ENCODE measurements at regions not wholly inside any gene's neighbourhood (a gene's known extent, or its start where the extent isn't known, plus 50 kb on each side); places are given as distances from the start of the nearest gene placed in this dataset.

GRCh38 chr12:87270919-87271318, 758.3 kb downstream of the C12orf50 start:
- H3F3A ChIP-seq (ENCODE audit: insufficient read depth, low read length) = no peaks in the 10 kb centered on the region
- H3K4me3 ChIP-seq (ENCODE audit: low read depth, low read length, poor library complexity, severe bottlenecking) = no peak overlapping the region
- no peaks in the 10 kb centered on the region for H3K27me3 ChIP-seq (ENCODE audit: insufficient read depth, low read length)
- no peaks in the 10 kb centered on the region for H4K20me1 ChIP-seq (ENCODE audit: insufficient read depth, low read length)
- H3K9ac ChIP-seq (ENCODE audit: low read length) = no peak overlapping the region
- H3K36me3 ChIP-seq (ENCODE audit: insufficient read depth, low read length) = no peaks in the 10 kb centered on the region
- no peaks in the 10 kb centered on the region for H3K4me1 ChIP-seq (ENCODE audit: insufficient read depth, low read length, severe bottlenecking)
- no peak for TF ChIP-seq EZH2 (IDR thresholded peaks at IDR 0.05; ENCODE audit: borderline replicate concordance, low read length)
- TF ChIP-seq CTCF (IDR thresholded peaks at IDR 0.05; ENCODE audit: low read length) = no peak
- H2AFZ ChIP-seq (ENCODE audit: low read length) = no peak overlapping the region
- no peak overlapping the region for H3K27ac ChIP-seq (ENCODE audit: low read depth, low read length, poor library complexity, severe bottlenecking)
- H3K9me2 ChIP-seq (ENCODE audit: low read depth, low read length) = no peaks in the 10 kb centered on the region
- no peaks in the 10 kb centered on the region for H3K79me2 ChIP-seq (ENCODE audit: insufficient read depth, low read length)
- H3K4me2 ChIP-seq (ENCODE audit: low read length) = no peak overlapping the region
- H3K9me3 ChIP-seq (ENCODE audit: low read length) = no peaks in the 10 kb centered on the region

- Histone ChIP-seq H3K27me3 (ENCODE audit: insufficient read depth, low read length) (no peaks in the 10 kb centered on the region), H3K9ac (ENCODE audit: low read length) (no peak overlapping the region), H3K9me2 (ENCODE audit: low read depth, low read length) (no peaks in the 10 kb centered on the region), H3K27ac (ENCODE audit: low read depth, low read length, poor library complexity, severe bottlenecking) (no peak overlapping the region), H3F3A (ENCODE audit: insufficient read depth, low read length) (no peaks in the 10 kb centered on the region), H3K4me2 (ENCODE audit: low read length) (no peak overlapping the region), H2AFZ (ENCODE audit: low read length) (no peak overlapping the region), H3K79me2 (ENCODE audit: insufficient read depth, low read length) (no peaks in the 10 kb centered on the region), H3K4me3 (ENCODE audit: low read depth, low read length, poor library complexity, severe bottlenecking) (no peak overlapping the region), H3K36me3 (ENCODE audit: insufficient read depth, low read length) (no peaks in the 10 kb centered on the region), H4K20me1 (ENCODE audit: insufficient read depth, low read length) (no peaks in the 10 kb centered on the region), H3K9me3 (ENCODE audit: low read length) (no peaks in the 10 kb centered on the region), H3K4me1 (ENCODE audit: insufficient read depth, low read length, severe bottlenecking) (no peaks in the 10 kb centered on the region)
- TF ChIP-seq CTCF (IDR thresholded peaks at IDR 0.05; ENCODE audit: low read length) (peak; percentile 14; the same call in 1 of the 2 replicates), EZH2 (IDR thresholded peaks at IDR 0.05; ENCODE audit: borderline replicate concordance, low read length) (no peak)
These were observed 762.9 kb downstream of the C12orf50 start for GRCh38 chr12:87266305-87266704.

- H3F3A ChIP-seq (ENCODE audit: insufficient read depth, low read length) = no peaks in the 10 kb centered on the region
- no peak overlapping the region for H3K4me2 ChIP-seq (ENCODE audit: low read length)
- H3K9me2 ChIP-seq (ENCODE audit: low read depth, low read length) = no peaks in the 10 kb centered on the region
- H3K79me2 ChIP-seq (ENCODE audit: insufficient read depth, low read length) = no peaks in the 10 kb centered on the region
- no peaks in the 10 kb centered on the region for H4K20me1 ChIP-seq (ENCODE audit: insufficient read depth, low read length)
- no peak overlapping the region for H3K4me3 ChIP-seq (ENCODE audit: low read depth, low read length, poor library complexity, severe bottlenecking)
- no peak overlapping the region for H2AFZ ChIP-seq (ENCODE audit: low read length)
- no peak overlapping the region for H3K27ac ChIP-seq (ENCODE audit: low read depth, low read length, poor library complexity, severe bottlenecking)
- H3K27me3 ChIP-seq (ENCODE audit: insufficient read depth, low read length) = no peaks in the 10 kb centered on the region
- no peak overlapping the region for H3K9ac ChIP-seq (ENCODE audit: low read length)
- no peaks in the 10 kb centered on the region for H3K4me1 ChIP-seq (ENCODE audit: insufficient read depth, low read length, severe bottlenecking)
- TF ChIP-seq CTCF (IDR thresholded peaks at IDR 0.05; ENCODE audit: low read length) = no peak
- no peak for TF ChIP-seq EZH2 (IDR thresholded peaks at IDR 0.05; ENCODE audit: borderline replicate concordance, low read length)
- no peaks in the 10 kb centered on the region for H3K36me3 ChIP-seq (ENCODE audit: insufficient read depth, low read length)
- H3K9me3 ChIP-seq (ENCODE audit: low read length) = no peaks in the 10 kb centered on the region
These were observed 769.8 kb downstream of the C12orf50 start for GRCh38 chr12:87259391-87259790.

Measured in OCI-LY1 (cell line).